ENCODE measurements at regions not wholly inside any gene's neighbourhood (a gene's known extent, or its start where the extent isn't known, plus 50 kb on each side); places are given as distances from the start of the nearest gene placed in this dataset.

DNA sequence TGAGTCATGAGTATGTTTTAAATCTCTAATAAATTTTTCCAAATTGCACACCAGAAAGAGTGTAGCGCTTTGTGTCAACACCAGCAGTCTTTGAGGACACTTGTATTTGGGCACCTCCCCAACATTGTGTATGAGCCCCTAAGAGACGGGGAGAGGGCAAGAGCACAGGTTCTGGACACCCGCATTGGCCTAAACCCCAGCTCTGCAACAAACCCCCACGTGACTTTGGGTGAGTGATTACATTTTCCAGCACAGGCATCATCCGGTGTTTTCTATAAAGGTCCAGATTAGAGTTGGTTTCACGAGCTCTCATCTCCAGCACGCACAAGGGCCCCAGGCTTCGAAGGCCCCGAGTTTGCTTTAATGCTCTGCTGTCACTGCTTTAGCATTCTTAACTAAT, 66.3 kb upstream of the SLC45A1 start:
- Histone ChIP-seq H3K4me2 (ENCODE audit: low read depth, low read length) (no peak overlapping the region), H3K79me2 (ENCODE audit: low read length) (no peaks in the 10 kb centered on the region), H3K9me3 (replicated peaks; ENCODE audit: insufficient read depth, low read length) (no peaks in the 10 kb centered on the region), H2AFZ (ENCODE audit: low read length) (no peak overlapping the region), H3F3A (ENCODE audit: insufficient read depth, low read length) (no peaks in the 10 kb centered on the region), H3K4me3 (ENCODE audit: low read length) (no peak overlapping the region), H3K27me3 (replicated peaks; ENCODE audit: insufficient read depth, low read length) (peaks cover 80% of the 10 kb centered on the region), H3K9ac (ENCODE audit: low read length) (no peak overlapping the region), H3K9me2 (replicated peaks; ENCODE audit: insufficient read depth, low read length) (no peaks in the 10 kb centered on the region), H3K4me1 (ENCODE audit: low read length) (no peaks in the 10 kb centered on the region), H4K20me1 (ENCODE audit: insufficient read depth, low read length) (no peaks in the 10 kb centered on the region), H3K27ac (ENCODE audit: low read length) (no peak overlapping the region), H3K36me3 (replicated peaks; ENCODE audit: insufficient read depth, low read length) (no peaks in the 10 kb centered on the region)
- DNase-seq: no peak
- TF ChIP-seq EZH2 (optimal IDR thresholded peaks at IDR 0.05; ENCODE audit: low read depth, low read length) (no peak), EZH2phosphoT487 (IDR thresholded peaks at IDR 0.05; ENCODE audit: low read length) (no peak)
- TF ChIP-seq, protein P1, sequence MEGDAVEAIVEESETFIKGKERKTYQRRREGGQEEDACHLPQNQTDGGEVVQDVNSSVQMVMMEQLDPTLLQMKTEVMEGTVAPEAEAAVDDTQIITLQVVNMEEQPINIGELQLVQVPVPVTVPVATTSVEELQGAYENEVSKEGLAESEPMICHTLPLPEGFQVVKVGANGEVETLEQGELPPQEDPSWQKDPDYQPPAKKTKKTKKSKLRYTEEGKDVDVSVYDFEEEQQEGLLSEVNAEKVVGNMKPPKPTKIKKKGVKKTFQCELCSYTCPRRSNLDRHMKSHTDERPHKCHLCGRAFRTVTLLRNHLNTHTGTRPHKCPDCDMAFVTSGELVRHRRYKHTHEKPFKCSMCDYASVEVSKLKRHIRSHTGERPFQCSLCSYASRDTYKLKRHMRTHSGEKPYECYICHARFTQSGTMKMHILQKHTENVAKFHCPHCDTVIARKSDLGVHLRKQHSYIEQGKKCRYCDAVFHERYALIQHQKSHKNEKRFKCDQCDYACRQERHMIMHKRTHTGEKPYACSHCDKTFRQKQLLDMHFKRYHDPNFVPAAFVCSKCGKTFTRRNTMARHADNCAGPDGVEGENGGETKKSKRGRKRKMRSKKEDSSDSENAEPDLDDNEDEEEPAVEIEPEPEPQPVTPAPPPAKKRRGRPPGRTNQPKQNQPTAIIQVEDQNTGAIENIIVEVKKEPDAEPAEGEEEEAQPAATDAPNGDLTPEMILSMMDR (IDR thresholded peaks at IDR 0.05; ENCODE audit: low read length): no peak

GRCh38 chr1:8249838-8250237, 68.1 kb upstream of the SLC45A1 start:
- Histone ChIP-seq H3K36me3 (replicated peaks; ENCODE audit: insufficient read depth, low read length) (no peaks in the 10 kb centered on the region), H3K4me1 (ENCODE audit: low read length) (no peaks in the 10 kb centered on the region), H3K27ac (ENCODE audit: low read length) (no peak overlapping the region), H3F3A (ENCODE audit: insufficient read depth, low read length) (no peaks in the 10 kb centered on the region), H4K20me1 (ENCODE audit: insufficient read depth, low read length) (no peaks in the 10 kb centered on the region), H3K79me2 (ENCODE audit: low read length) (no peaks in the 10 kb centered on the region), H3K4me2 (ENCODE audit: low read depth, low read length) (no peak overlapping the region), H3K9ac (ENCODE audit: low read length) (no peak overlapping the region), H3K9me3 (replicated peaks; ENCODE audit: insufficient read depth, low read length) (no peaks in the 10 kb centered on the region), H2AFZ (ENCODE audit: low read length) (no peak overlapping the region), H3K9me2 (replicated peaks; ENCODE audit: insufficient read depth, low read length) (no peaks in the 10 kb centered on the region), H3K27me3 (replicated peaks; ENCODE audit: insufficient read depth, low read length) (peaks cover 86% of the 10 kb centered on the region), H3K4me3 (ENCODE audit: low read length) (no peak overlapping the region)
- DNase-seq: no peak
- TF ChIP-seq EZH2phosphoT487 (IDR thresholded peaks at IDR 0.05; ENCODE audit: low read length) (no peak), EZH2 (optimal IDR thresholded peaks at IDR 0.05; ENCODE audit: low read depth, low read length) (no peak)
- TF ChIP-seq, protein P1 (IDR thresholded peaks at IDR 0.05; ENCODE audit: low read length): no peak

DNA sequence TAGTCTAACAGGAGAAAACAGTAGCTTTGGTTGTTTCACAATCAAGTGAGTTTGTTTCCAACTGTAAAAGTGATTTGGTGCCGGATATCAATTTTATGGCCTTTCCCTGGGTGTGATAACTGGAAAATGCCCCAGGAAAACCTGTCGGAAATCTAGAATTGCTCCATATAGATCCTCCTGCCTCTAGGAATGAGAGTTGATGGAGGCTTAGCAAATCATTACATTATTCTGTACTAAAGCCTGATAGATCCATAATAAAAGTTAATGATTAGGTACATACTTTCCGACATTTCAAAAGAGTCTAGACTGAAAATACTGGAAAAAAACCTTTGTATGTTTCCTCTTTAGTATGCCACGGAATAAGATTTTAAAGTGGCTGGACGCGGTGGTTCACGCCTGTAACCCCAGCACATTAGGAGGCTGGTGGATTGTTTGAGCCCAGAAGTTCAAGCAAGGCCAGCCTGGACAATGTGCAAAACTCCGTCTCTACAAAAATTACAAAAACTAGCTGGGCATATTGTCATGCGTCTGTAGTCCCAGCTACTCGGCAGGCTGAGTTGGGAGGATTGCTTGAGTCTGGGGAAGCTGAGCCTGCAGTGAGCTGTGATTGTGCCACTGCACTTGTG, 70.0 kb upstream of the SLC45A1 start:
- H2AFZ ChIP-seq (ENCODE audit: low read length): no peak overlapping the region
- no peak overlapping the region for H3K4me2 ChIP-seq (ENCODE audit: low read depth, low read length)
- no peaks in the 10 kb centered on the region for H4K20me1 ChIP-seq (ENCODE audit: insufficient read depth, low read length)
- no peaks in the 10 kb centered on the region for H3K79me2 ChIP-seq (ENCODE audit: low read length)
- H3K27ac ChIP-seq (ENCODE audit: low read length): no peak overlapping the region
- no peaks in the 10 kb centered on the region for H3F3A ChIP-seq (ENCODE audit: insufficient read depth, low read length)
- peaks cover 84% of the 10 kb centered on the region for H3K27me3 ChIP-seq (replicated peaks; ENCODE audit: insufficient read depth, low read length)
- no peaks in the 10 kb centered on the region for H3K9me3 ChIP-seq (replicated peaks; ENCODE audit: insufficient read depth, low read length)
- H3K9ac ChIP-seq (ENCODE audit: low read length): no peak overlapping the region
- no peaks in the 10 kb centered on the region for H3K36me3 ChIP-seq (replicated peaks; ENCODE audit: insufficient read depth, low read length)
- TF ChIP-seq, protein P1 (IDR thresholded peaks at IDR 0.05; ENCODE audit: low read length): no peak
- TF ChIP-seq EZH2 (optimal IDR thresholded peaks at IDR 0.05; ENCODE audit: low read depth, low read length) (no peak), EZH2phosphoT487 (IDR thresholded peaks at IDR 0.05; ENCODE audit: low read length) (no peak)
- no peak overlapping the region for H3K4me3 ChIP-seq (ENCODE audit: low read length)
- DNase-seq: no peak
- no peaks in the 10 kb centered on the region for H3K9me2 ChIP-seq (replicated peaks; ENCODE audit: insufficient read depth, low read length)
- H3K4me1 ChIP-seq (ENCODE audit: low read length): no peaks in the 10 kb centered on the region
